Heart right ventricle (tissue), 16 donors: ENCODE measurements at regions not wholly inside any gene's neighbourhood (a gene's known extent, or its start where the extent isn't known, plus 50 kb on each side); places are given as distances from the start of the nearest gene placed in this dataset.
A peak's percentile ranks its signal among the peaks of the same experiment; 100 is the strongest.

Experiments used
- ATAC-seq, 8 donors: fragments of 200-7000 bp; cut with Tn5 transposase; one replicate each; pipeline ENCODE4 v1.9.1; 2020; ENCODE audit warnings: mild to moderate bottlenecking in 8 of 8, moderate library complexity in 8 of 8, moderate number of reproducible peaks in 1 of 8
- DNase-seq, 2 donors: peaks; one replicate each; pipeline ENCODE4 v3.0.0-alpha.2; 2020
- H3K27ac ChIP-seq, 10 donors: fragments of 200-600 bp; sonication (generic) in 2 of 10; one replicate each; pipeline versions ENCODE4 v1.5.0 to v1.8.0; 2020 to 2022; ENCODE audit warnings: mild to moderate bottlenecking in 3 of 10
- H3K27me3 ChIP-seq, 7 donors: fragments of 200-600 bp; one replicate each; pipeline ENCODE4 v1.8.0; 2021 to 2022; ENCODE audit warnings: mild to moderate bottlenecking in 2 of 7
- H3K36me3 ChIP-seq, 9 donors: fragments of 200-600 bp; sonication (generic) in 1 of 9; one replicate each; pipeline versions ENCODE4 v1.5.0 to v1.8.0; 2020 to 2022; ENCODE audit warnings: mild to moderate bottlenecking in 2 of 9
- H3K4me1 ChIP-seq, 9 donors: fragments of 200-600 bp; sonication (generic) in 1 of 9; one replicate each; pipeline versions ENCODE4 v1.5.0 to v1.8.0; 2020 to 2022; ENCODE audit warnings: mild to moderate bottlenecking in 4 of 9
- H3K4me3 ChIP-seq, 10 donors: fragments of 200-600 bp; sonication (generic) in 2 of 10; one replicate each; pipeline versions ENCODE4 v1.5.0 to v1.8.0; 2020 to 2022; ENCODE audit warnings: mild to moderate bottlenecking in 7 of 10, moderate library complexity in 2 of 10
- H3K9me3 ChIP-seq, 11 donors: fragments of 200-600 bp in 10 of 11; sonication (generic) in 2 of 11; one replicate each; pipeline versions ENCODE4 v1.5.0 to v1.8.0; 2013 to 2022; ENCODE audit warnings: mild to moderate bottlenecking in 2 of 11, control low read depth in 1 of 11, moderate library complexity in 1 of 11
- WGBS, 2 donors: extraction: QIAGEN DNeasy Blood & Tissue Kit; methylation state at CpG; one replicate each; pipeline ENCODE4 v1.1.7; 2013; ENCODE audit warnings: inconsistent platforms in 1 of 2; 5-methylcytosine and 5-hydroxymethylcytosine counted together
- intact Hi-C, 10 donors: fragments of 100-400 bp; cut with DNase I; formaldehyde crosslinking; loops; one replicate each; pipeline versions ENCODE4 v1.11.1 to v1.14.2; 2022
- TF ChIP-seq, protein P1 (sequence below), 9 donors: fragments of 200-600 bp; sonication (generic) in 2 of 9; IDR thresholded peaks; one replicate each; pipeline versions ENCODE4 v1.5.0 to v1.8.0; 2021 to 2022; ENCODE audit warnings: antibody characterized with exemption in 9 of 9, mild to moderate bottlenecking in 5 of 9, moderate library complexity in 1 of 9
- donor health status: Arrhythmogenic right ventricular cardiomyopathy.
- donor health status: ischemic (EF 13 %, LVEDD 7.1; RV severe dilation, severe dysfunction).
- donor health status: healthy with polysubstance abuse.
- donor health status: DM: no; HTN: yes; CAD: no.
- donor health status: DM: no; HTN: no; CAD: no.
- donor health status: ischemic (EF 25% LVEDD 6.9; RV normal size, moderate dysfunction).
- donor health status: ischemic (EF 25% LVEDD 5.7; RV mildly dilated, moderate dysfunction).
- donor health status: healthy.
- donor health status: DM: yes; HTN: yes; CAD: no.
- donor health status: Ischemic cardiomyopathy.
- donor health status: ischemic (EF 35%, LVEDD 5.7; RV mildly dilated, moderate dysfunction).
- donor health status: nonischemic (EF 11% LVEDD 7.7; RV severe dilation, severe dysfunction).
- donor health status: DM: yes; HTN: yes; CAD: no.
- donor health status: PGD.
- donor health status: ischemic (EF 29% LVEDD 5.4; RV normal size, mild dysfunction).
- donor health status: nonischemic (EF 23%, LVEDD 6.1; RV moderate dilation, normal function).

- H3K36me3 ChIP-seq: no peaks in the 10 kb centered on the region
- no peak overlapping the region for H3K4me3 ChIP-seq
- peaks cover 0 to 33% (median 8%) of the 10 kb centered on the region in 11 donors for H3K9me3 ChIP-seq
- peaks cover 0 to 20% (median 10%) of the 10 kb centered on the region in 9 donors for H3K4me1 ChIP-seq
- DNase-seq: no peak
- no peaks in the 10 kb centered on the region for H3K27me3 ChIP-seq
- peak overlapping the region in 8 of 10 donors; percentile 1 to 82 (median 74) for H3K27ac ChIP-seq
- TF ChIP-seq, protein P1, sequence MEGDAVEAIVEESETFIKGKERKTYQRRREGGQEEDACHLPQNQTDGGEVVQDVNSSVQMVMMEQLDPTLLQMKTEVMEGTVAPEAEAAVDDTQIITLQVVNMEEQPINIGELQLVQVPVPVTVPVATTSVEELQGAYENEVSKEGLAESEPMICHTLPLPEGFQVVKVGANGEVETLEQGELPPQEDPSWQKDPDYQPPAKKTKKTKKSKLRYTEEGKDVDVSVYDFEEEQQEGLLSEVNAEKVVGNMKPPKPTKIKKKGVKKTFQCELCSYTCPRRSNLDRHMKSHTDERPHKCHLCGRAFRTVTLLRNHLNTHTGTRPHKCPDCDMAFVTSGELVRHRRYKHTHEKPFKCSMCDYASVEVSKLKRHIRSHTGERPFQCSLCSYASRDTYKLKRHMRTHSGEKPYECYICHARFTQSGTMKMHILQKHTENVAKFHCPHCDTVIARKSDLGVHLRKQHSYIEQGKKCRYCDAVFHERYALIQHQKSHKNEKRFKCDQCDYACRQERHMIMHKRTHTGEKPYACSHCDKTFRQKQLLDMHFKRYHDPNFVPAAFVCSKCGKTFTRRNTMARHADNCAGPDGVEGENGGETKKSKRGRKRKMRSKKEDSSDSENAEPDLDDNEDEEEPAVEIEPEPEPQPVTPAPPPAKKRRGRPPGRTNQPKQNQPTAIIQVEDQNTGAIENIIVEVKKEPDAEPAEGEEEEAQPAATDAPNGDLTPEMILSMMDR (IDR thresholded peaks at IDR 0.05): no peak
- peak; percentile 81 to 98 (median 94) for ATAC-seq
- intact Hi-C loops: no loop called here
Observed at GRCh38 chr2:206368484-206368883, 74.8 kb upstream of the ADAM23 start.

- TF ChIP-seq, protein P1 (IDR thresholded peaks at IDR 0.05): no peak
- Histone ChIP-seq H3K4me3 (no peak overlapping the region), H3K9me3 (peaks cover 0 to 34% (median 8%) of the 10 kb centered on the region in 11 donors), H3K27ac (peak overlapping the region in 9 of 10 donors; percentile 1 to 82 (median 73)), H3K36me3 (no peaks in the 10 kb centered on the region), H3K27me3 (no peaks in the 10 kb centered on the region), H3K4me1 (peaks cover 0 to 20% (median 10%) of the 10 kb centered on the region in 9 donors)
- DNase-seq (no peak), ATAC-seq (peak in 7 of 8 donors; percentile 32 to 82 (median 66))
- WGBS, 2 donors: 36 to 60% methylated on average over 3 of the region's 3 CpGs
- intact Hi-C loops: no loop called here
Observed at GRCh38 chr2:206368933-206369569, 74.3 kb upstream of the ADAM23 start.

- Histone ChIP-seq H3K4me3 (no peak overlapping the region), H3K4me1 (peaks cover 0 to 18% (median 8%) of the 10 kb centered on the region in 9 donors), H3K27me3 (no peaks in the 10 kb centered on the region), H3K36me3 (no peaks in the 10 kb centered on the region), H3K9me3 (peaks cover 0 to 49% (median 21%) of the 10 kb centered on the region in 11 donors), H3K27ac (no peak overlapping the region)
- TF ChIP-seq, protein P1 (IDR thresholded peaks at IDR 0.05): no peak
- intact Hi-C loops: no loop called here
- ATAC-seq: no peak
- no peak for DNase-seq
Observed at GRCh38 chr2:206375956-206376355, 67.4 kb upstream of the ADAM23 start.

GRCh38 chr2:206378835-206379234 is 64.5 kb upstream of the ADAM23 start:
- Histone ChIP-seq H3K27ac (peak overlapping the region in 2 of 10 donors; percentile 31 to 52), H3K36me3 (no peaks in the 10 kb centered on the region), H3K27me3 (no peaks in the 10 kb centered on the region), H3K4me1 (peaks cover 0 to 18% (median 8%) of the 10 kb centered on the region in 9 donors), H3K9me3 (peaks cover 0 to 47% (median 13%) of the 10 kb centered on the region in 11 donors), H3K4me3 (no peak overlapping the region)
- WGBS, 2 donors: 57 to 66% methylated on average over 4 of the region's 4 CpGs
- ATAC-seq (peak; percentile 20 to 73 (median 56)), DNase-seq (no peak)
- TF ChIP-seq, protein P1 (IDR thresholded peaks at IDR 0.05): no peak
- intact Hi-C loops: no loop called here
